ENCODE measurements at regions not wholly inside any gene's neighbourhood (a gene's known extent, or its start where the extent isn't known, plus 50 kb on each side); places are given as distances from the start of the nearest gene placed in this dataset.
"Not testable (repeated sequence)": the region's sequence is repeated elsewhere in the genome, so short reads cannot be mapped to it uniquely, and the experiment has no call there.

GRCh38 chr3:184502123-184502667 lies 59.4 kb upstream of the EPHB3 start:
- Histone ChIP-seq H3K27me3 (peaks cover 0 to 41% (median 28%) of the 10 kb centered on the region in 7 donors), H3K27ac (no peak overlapping the region), H3K4me1 (no peaks in the 10 kb centered on the region), H3K36me3 (no peaks in the 10 kb centered on the region), H3K9me3 (peaks cover 0 to 19% (median 8%) of the 10 kb centered on the region in 11 donors), H3K4me3 (no peak overlapping the region)
- intact Hi-C loops (cut with DNase I), result no loop called here
- 93 to 96% methylated on average over 4 of the region's 4 CpGs for WGBS, 2 donors
- ATAC-seq, result no peak
- DNase-seq, result no peak
- no peak for TF ChIP-seq CTCF (IDR thresholded peaks at IDR 0.05)

- H3K4me3 ChIP-seq; H3K27ac ChIP-seq; ATAC-seq; intact Hi-C loops (cut with DNase I); H3K4me1 ChIP-seq; DNase-seq; H3K36me3 ChIP-seq: not testable (repeated sequence)
- WGBS, 2 donors, result 70 to 75% methylated on average over 6 of the region's 6 CpGs
- peaks cover 0 to 42% (median 26%) of the 10 kb centered on the region in 7 donors for H3K27me3 ChIP-seq
- H3K9me3 ChIP-seq, result peaks cover 0 to 19% (median 8%) of the 10 kb centered on the region in 11 donors
Observed at GRCh38 chr3:184502841-184503240, 58.7 kb upstream of the EPHB3 start.

- 47 to 86% methylated on average over 2 of the region's 2 CpGs for WGBS, 2 donors
- intact Hi-C loops (cut with DNase I), result no loop called here
- Histone ChIP-seq H3K4me1 (no peaks in the 10 kb centered on the region), H3K4me3 (no peak overlapping the region), H3K9me3 (peaks cover 0 to 19% (median 8%) of the 10 kb centered on the region in 11 donors), H3K27me3 (peaks cover 0 to 42% (median 23%) of the 10 kb centered on the region in 7 donors), H3K36me3 (no peaks in the 10 kb centered on the region), H3K27ac (no peak overlapping the region)
- DNase-seq, result no peak
- no peak for TF ChIP-seq CTCF (IDR thresholded peaks at IDR 0.05)
- no peak for ATAC-seq
Observed at GRCh38 chr3:184503647-184504046, 57.9 kb upstream of the EPHB3 start.

- Histone ChIP-seq H3K36me3 (no peaks in the 10 kb centered on the region), H3K27ac (no peak overlapping the region), H3K27me3 (peaks cover 0 to 46% (median 25%) of the 10 kb centered on the region in 7 donors), H3K4me3 (no peak overlapping the region), H3K4me1 (no peaks in the 10 kb centered on the region), H3K9me3 (peaks cover 0 to 19% (median 8%) of the 10 kb centered on the region in 11 donors)
- DNase-seq, result no peak
- no peak for ATAC-seq
- 61 to 65% methylated on average over 9 of the region's 9 CpGs for WGBS, 2 donors
- TF ChIP-seq CTCF (IDR thresholded peaks at IDR 0.05), result no peak
- intact Hi-C loops (cut with DNase I), result no loop called here
Observed at GRCh38 chr3:184505076-184505878, 56.3 kb upstream of the EPHB3 start.

GRCh38 chr3:184506561-184506991 lies 55.0 kb upstream of the EPHB3 start:
- Histone ChIP-seq H3K27ac (no peak overlapping the region), H3K27me3 (peaks cover 0 to 59% (median 38%) of the 10 kb centered on the region in 7 donors), H3K36me3 (no peaks in the 10 kb centered on the region), H3K4me1 (no peaks in the 10 kb centered on the region), H3K9me3 (peaks cover 0 to 16% (median 7%) of the 10 kb centered on the region in 11 donors), H3K4me3 (no peak overlapping the region)
- TF ChIP-seq CTCF (IDR thresholded peaks at IDR 0.05), result no peak
- ATAC-seq, result no peak
- WGBS, 2 donors, result 50 to 62% methylated on average over 8 of the region's 8 CpGs
- no peak for DNase-seq
- intact Hi-C loops (cut with DNase I), result no loop called here

Data from heart right ventricle (tissue), 16 donors.